ENCODE measurements at regions not wholly inside any gene's neighbourhood (a gene's known extent, or its start where the extent isn't known, plus 50 kb on each side); places are given as distances from the start of the nearest gene placed in this dataset.

- in situ Hi-C loops (cut with MboI) = no loop called here
- RAD21 ChIA-PET (ENCODE audit: unreplicated experiment) = no interaction called here
Observed at GRCh38 chr5:20524991-20525529, 537.1 kb upstream of the CDH18 start.

More at GRCh38 chr5:20524991-20525529, 537.1 kb upstream of the CDH18 start:
- Histone ChIP-seq H3K36me3 (ENCODE audit: control insufficient read depth in 2 of 2, insufficient read depth in 2 of 2, low read length in 1 of 2) (no peaks in the 10 kb centered on the region), H3K4me1 (ENCODE audit: control insufficient read depth, insufficient read depth, low read length) (no peaks in the 10 kb centered on the region), H3K9ac (ENCODE audit: control insufficient read depth, insufficient read depth, low read length) (no peak overlapping the region), H3K4me2 (ENCODE audit: control insufficient read depth, insufficient read depth) (no peak overlapping the region), H3K9me3 (replicated peaks; ENCODE audit: control insufficient read depth, insufficient read depth, low read length) (no peaks in the 10 kb centered on the region), H3K27me3 (replicated peaks in 1 of 2; ENCODE audit: control insufficient read depth in 2 of 2, insufficient read depth in 2 of 2, low read length in 1 of 2) (no peaks in the 10 kb centered on the region), H3K27ac (ENCODE audit: control insufficient read depth, insufficient read depth) (no peak overlapping the region), H4K20me1 (ENCODE audit: control insufficient read depth, insufficient read depth) (no peaks in the 10 kb centered on the region), H2AFZ (ENCODE audit: control insufficient read depth, low read depth, low read length) (no peak overlapping the region), H3K79me2 (ENCODE audit: control insufficient read depth, insufficient read depth, low read length) (no peaks in the 10 kb centered on the region), H3K4me3 (no peak overlapping the region)
- 21% methylated on average over 5 of the region's 5 CpGs for WGBS (ENCODE audit: insufficient coverage, insufficient replicate concordance, low lambda C conversion rate, missing lambda C conversion rate)
- no peak for ATAC-seq
- intact Hi-C loops (cut with micrococcal nuclease; ENCODE audit: unreplicated experiment) = no loop called here
- no TSS peak for BruUV-seq (replicated peaks)
- no peak for DNase-seq (ENCODE audit: low read depth, low spot score)
- no peak for FAIRE-seq
- POLR2A ChIA-PET = no interaction called here
- SMC1A ChIA-PET (ENCODE audit: uncharacterized antibody, unreplicated experiment) = no interaction called here
- CTCF ChIA-PET = no interaction called here
- TF ChIP-seq RBBP5 (conservative IDR thresholded peaks at IDR 0.05) = no peak
- TF ChIP-seq ATF7 (IDR thresholded peaks at IDR 0.05; ENCODE audit: low read depth) = no peak
- no peak for TF ChIP-seq HDAC6 (IDR thresholded peaks at IDR 0.05; ENCODE audit: unreplicated experiment)
- TF ChIP-seq ZBTB4 (CRISPR knock-in tag; IDR thresholded peaks at IDR 0.05) = no peak
- TF ChIP-seq HDAC2 (IDR thresholded peaks at IDR 0.05) = no peak
- TF ChIP-seq NFXL1 (IDR thresholded peaks at IDR 0.05; ENCODE audit: borderline replicate concordance) = no peak
- TF ChIP-seq RB1 (IDR thresholded peaks at IDR 0.05; ENCODE audit: borderline replicate concordance) = no peak
- no peak for TF ChIP-seq RUNX3 (IDR thresholded peaks at IDR 0.05; ENCODE audit: low read length)

All from GM12878 (cell line).